Smooth muscle cell of the brain vasculature (primary cell): ENCODE measurements at regions not wholly inside any gene's neighbourhood (a gene's known extent, or its start where the extent isn't known, plus 50 kb on each side); places are given as distances from the start of the nearest gene placed in this dataset.
"Not testable (repeated sequence)": the region's sequence is repeated elsewhere in the genome, so short reads cannot be mapped to it uniquely, and the experiment has no call there.

ENCODE experiments used
- DNase-seq: peaks from one replicate; pipeline ENCODE4 v3.0.0-alpha.2; 2012; ENCODE audit warnings: low read depth, low spot score

DNA sequence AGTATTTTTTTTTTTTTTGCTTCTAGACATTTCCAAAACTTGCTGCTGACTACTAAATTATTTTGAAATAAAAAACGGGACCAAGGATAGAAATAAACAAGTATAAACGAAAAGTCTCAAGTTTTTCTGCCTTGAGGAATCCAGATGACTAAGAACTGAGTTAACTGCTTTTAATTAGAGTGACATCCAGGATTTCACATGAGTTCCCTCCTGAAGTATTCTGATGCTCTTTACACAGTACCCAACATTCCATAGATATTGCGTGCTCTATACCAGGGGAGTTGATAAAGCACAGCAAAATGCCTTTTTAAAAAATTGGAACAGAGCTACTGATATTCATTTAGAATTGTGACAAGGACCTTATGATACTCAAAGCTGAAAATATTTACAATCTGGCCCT, 618.0 kb downstream of the CCDC85A start:
- no peak for DNase-seq

DNA sequence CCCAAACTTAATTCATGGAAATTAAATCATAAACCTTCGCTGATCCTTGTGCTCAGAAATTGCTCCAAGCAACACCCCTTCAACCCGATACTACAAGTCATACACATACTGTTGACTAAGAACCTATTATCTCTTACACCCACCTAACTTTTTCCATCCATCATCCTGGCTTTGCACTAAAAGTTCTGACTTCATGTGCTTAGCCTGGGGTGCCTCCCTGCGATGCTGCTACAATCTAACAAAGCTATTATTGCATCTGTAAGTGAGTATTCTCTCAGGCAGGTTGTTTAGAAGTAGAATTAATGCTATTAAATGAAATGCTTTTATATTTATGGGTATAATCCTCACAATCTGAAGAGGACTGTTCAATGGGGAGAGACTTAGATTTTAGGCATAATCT, 619.8 kb downstream of the CCDC85A start:
- no peak for DNase-seq

DNA sequence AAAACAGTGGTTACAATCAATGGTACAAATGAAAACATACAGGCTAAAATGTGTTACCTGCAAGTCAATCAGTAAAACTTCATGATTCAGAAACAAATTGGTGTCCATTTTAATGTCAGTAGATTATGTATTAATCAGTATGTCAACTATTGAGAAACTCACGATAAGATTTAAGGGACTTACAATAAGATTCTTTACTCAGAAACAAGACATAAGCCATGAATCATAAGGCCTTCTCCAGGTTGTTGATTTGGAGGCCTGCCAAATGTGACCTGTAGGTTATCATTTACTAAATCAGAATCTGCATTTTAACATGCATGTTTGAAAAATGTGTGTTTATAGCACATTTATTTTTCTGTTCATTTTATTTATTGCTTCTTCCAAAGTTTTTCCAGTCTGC, 623.1 kb downstream of the CCDC85A start:
- no peak for DNase-seq

DNA sequence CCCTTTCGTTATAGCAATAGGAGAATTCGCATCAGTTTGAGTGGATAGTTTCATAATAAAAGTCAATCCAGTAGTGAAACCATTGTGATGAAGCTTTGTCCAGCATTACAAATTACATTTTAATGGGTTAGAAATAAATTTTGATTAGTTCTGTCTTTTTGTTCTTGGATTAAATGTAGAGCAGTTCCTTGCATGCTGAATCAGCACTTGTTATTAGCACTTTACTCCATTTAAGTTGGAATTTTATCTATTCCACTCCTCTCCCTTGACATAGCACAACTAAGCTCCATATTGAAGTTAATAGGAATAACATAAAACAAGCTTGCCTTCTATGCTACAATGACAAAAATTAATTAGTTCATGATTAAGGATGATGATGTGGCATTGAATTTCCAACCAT, 624.1 kb downstream of the CCDC85A start:
- DNase-seq, result no peak

DNA sequence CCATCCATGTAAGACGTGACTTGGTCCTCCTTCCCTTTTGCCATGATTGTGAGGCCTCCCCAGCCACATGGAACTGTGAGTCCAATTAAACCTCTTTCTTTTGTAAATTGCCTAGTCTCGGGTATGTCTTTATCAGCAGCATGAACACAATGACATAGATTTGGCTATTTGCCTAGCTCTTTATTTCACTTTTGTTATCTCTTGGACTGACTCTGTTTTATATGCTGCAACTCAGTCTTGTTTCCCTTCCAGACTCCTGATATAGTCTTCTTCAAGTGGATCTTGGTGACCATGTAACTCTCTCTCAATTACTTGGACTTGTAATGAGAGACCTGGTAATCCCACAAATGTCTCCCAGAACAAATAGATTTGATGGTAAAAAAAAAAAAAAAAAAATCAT, 627.6 kb downstream of the CCDC85A start:
- DNase-seq, result no peak

DNA sequence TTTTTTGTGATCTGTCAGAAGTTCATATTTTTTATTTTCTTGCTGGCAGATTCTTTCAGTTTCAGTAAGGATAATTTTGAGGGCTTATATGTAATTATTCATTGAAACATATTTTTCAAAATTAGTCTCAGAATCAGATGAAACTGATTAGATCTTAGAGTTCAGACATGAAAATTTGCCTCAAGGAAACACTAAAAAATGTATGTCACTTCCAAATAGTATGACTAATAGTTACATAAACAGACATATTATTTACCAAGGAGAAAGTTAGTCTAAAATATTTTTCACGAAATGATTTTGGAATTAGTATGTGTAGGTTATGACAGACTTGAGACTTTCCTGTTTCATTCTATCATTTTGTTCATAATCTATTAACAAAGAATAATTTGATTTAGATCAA, 628.6 kb downstream of the CCDC85A start:
- no peak for DNase-seq

DNA sequence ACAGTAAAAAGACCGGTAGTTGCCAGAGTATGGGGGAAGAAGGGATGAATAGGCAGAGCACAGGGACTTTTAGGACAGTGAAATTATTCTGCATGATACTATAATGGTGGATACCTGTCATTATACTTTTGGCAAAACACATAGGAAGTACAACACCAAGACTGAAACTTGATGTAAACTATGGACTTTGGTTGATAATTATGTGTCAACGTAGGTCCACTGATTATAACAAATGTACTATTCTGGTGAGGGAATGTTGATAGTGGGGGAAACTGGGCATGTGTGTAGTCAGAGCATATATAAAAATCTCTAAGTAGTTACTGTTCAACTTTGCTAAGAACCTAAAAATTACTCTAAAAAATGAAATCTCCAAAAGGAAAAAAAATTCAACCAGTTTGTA, 629.7 kb downstream of the CCDC85A start:
- no peak for DNase-seq

DNA sequence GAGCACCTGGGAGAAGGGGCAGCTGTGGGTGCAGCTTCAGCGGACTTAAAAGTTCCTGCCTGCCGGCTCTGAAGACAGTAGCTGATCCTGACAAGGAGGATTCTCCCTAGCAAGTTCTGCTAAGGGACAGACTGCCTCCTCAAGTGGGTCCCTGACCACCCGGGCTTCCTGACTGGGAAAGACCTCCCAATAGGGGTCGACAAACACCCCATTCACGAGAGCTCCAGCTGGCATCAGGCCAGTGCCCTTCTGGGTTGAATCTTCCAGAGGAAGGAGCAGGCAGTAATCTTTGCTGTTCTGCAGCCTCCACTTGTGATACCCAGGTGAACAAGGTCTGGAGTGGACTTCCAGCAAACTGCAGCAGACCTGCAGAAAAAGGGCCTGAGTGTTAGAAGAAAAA, 632.9 kb downstream of the CCDC85A start:
- DNase-seq, result no peak

DNA sequence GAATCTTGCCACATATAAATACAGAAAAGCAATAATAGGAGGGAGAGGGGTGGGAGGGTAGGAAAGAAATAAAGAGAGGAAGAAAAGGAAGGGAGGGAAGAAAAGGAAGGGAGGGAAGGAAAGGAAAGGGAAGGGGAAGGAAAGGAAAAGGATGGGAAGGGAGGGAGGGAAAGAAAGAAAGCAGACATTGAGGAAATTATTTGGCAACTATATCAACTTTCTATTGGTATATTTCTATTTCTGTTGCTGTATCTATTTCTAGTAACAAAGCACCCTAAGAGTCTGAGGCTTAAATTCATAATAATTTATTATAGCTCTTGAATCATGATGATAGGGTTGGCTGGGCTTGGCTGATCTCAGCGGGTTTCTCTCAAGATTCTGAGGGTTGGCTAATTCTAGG, 648.0 kb downstream of the CCDC85A start:
- DNase-seq, result no peak

DNA sequence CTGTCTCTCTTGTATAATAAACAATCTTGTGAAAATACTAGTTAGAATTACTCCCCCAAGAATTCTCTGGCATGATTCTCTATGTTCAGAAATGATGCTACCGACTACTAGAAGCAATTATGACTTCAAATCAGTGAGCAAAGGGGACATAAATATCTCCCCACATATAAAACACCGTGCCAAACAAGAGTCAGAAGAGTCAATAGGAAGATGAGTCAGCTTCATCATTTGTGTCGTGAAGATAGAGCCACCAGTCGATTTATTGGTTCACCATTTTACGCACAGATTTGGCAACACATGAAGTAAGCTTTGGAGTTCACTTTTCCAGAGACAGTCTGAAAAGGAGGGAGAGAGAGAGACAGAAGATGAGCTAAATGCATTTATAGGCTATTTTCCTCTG, 650.9 kb downstream of the CCDC85A start:
- DNase-seq, result no peak

DNA sequence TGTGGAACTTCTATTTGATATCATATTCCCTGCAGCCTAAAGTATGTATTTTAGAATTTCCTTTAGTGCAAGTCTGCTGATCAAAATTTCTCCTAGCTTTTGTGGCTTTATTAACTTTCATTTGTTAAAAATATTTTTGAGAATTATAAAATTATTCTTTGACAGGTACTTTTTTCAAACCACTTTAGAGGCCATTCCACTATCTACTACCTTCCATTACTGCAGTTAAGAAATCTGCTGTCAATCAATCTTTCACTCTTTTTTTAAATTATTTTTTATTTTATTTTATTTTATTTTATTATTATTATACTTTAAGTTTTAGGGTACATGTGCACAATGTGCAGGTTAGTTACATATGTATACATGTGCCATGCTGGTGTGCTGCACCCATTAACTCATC, 656.2 kb downstream of the CCDC85A start:
- not testable (repeated sequence) for DNase-seq

DNA sequence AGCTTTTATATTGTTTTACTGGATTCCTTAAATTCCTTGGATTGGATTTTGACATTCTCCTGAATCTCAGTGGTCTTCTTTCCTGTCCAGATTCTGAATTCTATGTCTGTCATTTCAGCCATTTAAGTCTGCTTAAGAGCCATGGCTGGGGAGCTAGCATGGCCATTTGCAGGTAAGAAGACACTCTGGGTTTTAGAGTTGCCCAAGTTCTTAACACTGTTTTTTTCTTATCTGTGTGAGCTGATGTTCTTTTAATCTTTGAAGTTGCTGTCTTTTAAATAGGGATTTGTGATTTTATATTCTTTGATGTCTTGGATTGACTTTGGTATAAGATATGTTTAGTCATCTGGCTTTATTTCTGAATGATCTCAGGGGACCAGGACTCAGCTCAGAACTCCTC, 677.2 kb downstream of the CCDC85A start:
- DNase-seq, result no peak

DNA sequence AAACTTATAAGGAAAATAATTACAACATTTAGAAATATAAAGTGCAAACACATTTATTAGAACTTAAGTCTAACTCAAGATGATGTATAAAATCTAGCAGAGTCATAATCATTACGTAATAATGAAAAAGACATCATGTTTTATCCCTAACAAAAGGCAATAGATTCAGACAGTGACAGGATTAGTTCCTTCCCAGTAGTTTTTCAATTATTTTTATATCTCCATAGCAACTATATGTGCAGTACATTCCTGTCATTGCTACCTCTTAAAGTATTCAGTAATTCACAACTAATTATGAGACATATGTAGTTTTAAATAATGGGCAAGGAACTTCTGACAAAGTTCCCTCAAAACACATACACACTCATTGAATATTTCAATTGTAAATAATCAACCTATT, 687.9 kb downstream of the CCDC85A start:
- DNase-seq, result no peak

DNA sequence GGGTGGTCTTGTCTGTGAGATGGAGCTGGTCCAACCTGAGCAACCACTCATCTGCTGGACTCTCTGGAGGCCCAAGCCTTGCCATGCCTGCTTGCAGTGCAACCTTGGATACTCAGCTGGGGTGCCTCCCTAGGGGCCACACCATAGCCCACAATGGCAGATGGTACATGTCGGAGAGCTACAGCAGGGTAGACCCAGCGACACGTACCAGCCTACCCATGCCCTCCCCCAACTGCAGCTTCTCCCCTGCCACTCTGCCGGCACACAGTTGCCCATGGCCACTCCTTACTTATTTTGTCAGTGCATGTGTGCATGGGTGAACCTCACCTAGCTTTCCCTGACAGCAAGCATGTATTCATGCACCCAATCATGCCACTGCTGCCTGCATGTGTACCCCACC, 690.9 kb downstream of the CCDC85A start:
- DNase-seq, result no peak

DNA sequence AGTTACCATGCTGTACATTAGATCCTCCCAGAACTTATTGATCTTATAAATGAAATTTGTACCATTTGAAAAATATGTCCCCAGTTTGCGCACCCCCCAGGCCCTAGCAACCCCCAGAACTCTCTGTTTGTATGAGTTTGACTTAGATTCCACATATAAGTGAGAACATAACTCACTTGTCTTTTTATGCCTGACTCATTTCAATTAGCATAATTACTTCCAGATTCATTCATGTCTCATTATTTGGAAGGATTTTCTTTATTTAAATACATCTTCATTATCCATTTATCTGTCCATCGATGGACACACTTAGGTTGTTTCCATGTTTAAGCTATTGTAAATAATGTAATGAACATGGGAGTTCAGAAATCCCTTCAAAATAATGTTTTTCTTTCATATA, 705.9 kb downstream of the CCDC85A start:
- DNase-seq, result no peak

DNA sequence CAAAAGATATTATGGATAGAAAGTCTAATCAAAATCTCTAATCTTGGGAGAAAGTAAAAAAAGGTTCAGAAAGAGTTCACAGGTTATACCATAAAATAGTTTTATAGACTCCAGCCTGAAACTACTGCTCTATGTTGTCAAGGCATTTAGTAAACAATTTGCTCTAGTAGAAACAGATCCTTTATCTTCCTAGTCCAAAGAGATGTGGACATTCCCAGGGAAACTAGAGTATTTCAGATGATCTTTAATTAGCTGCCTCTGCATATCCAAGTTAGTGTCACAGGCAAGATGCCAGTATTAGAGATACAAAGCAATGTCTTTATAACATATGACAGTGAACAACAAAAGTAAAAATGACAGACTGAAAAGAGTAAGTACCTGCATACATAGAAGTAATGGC, 708.6 kb downstream of the CCDC85A start:
- DNase-seq, result no peak

DNA sequence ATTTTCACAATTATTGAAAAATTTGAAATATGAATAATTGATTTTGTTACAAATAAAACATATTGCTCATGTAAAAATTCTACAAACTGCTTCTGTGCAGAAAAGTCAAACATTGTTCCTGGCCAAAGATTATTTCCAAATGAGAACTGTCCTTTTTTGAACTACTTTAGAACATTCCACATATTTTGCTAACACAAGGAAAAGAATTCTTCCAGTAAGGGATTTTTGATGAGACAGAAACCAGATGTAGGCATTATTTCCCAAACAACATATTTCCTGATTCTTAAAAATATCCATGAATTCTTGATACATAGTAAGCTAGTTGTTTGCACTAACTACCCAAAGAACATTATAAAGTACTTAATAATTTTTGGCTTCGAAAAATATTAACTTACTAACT, 715.2 kb downstream of the CCDC85A start:
- no peak for DNase-seq

DNA sequence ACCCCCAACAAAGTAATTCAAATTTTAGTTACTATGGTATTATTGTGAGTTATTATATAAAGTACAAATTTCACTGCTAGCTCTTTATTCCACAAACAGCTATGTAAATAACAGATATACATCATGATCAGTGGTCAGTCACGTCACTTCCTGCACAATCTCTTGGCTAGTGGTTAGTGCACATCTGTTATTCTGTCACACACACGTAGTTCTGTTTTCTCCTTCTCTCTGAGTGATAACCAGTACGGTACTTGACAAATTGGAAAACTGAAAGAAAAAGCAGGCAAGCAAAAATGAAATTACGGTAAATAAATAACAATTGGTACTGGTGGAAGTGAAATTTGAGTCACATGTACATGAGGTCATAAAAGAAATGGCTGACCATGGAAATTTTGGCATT, 728.7 kb downstream of the CCDC85A start:
- DNase-seq, result no peak

DNA sequence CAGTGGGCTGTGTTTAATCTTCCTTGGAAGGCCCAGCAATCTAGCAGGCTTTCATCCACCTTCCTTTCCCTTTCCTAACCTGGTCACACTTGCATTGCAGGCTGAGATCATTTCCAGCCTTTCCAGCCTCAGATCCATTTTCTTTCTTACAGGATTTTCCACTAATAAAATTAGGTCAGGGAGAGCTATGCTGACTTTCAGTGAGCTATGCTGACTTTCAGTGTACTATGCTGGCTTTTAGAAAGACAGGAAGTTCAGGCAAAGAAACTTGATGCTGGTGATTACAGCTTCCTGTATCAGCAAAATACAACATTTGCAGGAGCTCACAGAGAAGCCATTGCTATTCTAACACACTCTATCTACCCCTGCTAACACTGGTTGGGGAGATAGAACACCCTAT, 735.0 kb downstream of the CCDC85A start:
- no peak for DNase-seq

DNA sequence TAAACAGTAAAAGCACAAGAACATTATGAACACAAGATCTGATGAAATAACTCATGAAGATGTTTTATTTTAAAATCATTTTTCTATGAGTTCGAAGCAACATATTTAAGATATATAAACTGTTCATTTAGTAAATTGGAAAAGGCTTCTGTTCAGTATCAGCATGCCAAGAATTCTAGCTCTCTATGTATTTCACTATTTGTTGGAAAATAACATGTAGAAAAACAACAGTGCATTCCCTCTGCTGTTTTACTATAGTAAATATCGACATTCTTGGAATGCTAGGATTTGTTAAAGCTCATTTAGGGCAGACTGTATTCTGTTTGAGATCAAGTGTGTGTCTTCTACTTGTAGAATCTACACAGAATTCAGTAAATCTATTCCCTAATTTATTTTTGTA, 750.2 kb downstream of the CCDC85A start:
- DNase-seq, result no peak

DNA sequence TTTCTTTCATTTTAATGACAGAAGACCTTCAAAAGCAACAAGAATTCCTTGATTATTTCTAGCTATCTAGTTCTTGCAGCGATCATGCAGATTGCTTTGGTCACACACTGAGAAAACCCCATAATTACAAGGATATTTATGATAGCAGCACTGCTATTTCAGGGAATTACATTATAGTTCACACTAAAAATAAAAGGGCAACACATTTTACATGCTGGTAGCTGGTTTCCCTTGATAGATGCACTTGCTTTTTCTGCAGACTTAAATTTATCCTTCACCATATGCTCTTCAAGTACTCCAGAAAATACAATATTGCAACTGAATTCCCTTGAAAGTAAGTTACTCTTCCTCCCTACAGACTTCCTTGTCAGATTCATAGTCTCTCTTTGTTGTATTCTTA, 751.1 kb downstream of the CCDC85A start:
- no peak for DNase-seq

DNA sequence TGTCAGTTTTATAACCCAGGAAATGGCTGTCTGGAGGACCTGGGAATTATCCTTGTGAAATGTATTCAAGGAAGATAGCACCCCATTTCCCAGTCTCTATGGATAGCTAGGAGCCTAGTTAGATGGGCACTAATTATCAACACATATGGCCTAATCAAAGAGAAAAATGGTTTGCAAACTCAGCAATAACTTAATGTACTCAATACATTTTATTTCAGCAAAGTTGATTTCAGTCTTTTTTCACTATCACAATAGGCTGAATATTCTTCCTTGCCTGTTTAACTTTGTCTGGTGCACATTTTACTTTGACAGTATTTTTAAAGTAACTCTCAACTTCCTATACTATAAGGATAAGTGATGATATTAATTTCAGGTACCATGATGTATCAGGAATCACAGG, 756.3 kb downstream of the CCDC85A start:
- no peak for DNase-seq

DNA sequence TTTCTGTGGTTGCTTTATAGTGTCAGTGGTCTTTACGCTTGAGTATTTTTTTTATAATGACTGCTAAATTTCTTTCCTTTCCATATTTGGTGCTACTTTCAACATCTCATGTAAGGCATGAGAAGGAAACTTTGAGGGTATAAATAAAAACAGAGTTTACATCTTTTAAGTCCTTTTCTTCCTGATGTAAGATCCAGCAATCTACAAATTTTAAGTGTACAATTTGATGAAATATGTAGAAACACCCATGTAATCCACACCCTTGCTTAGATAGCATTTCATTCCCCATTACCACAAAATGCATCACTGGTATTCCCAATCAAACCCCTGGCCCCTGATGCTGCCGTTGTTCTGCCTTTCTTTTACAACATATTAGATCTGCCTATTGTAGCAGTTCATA, 769.1 kb downstream of the CCDC85A start:
- no peak for DNase-seq

DNA sequence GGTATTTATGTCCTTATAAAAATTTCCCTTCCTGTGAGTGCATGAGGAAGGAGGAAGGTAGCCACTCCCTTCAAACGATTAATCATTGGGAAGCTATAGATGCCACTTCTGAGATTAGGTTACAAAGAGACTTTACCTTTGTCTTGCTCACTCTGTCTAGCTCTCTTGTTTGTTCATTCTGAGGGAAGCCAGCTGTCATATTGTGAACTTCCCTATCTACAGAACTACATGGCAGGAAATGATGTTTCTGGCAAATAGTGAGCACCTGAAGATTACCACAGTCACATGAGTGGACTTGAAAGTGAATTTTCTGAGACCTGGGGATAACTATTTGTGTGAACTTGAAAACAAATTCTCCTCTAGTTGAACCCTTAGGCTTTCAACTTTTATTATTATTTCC, 776.8 kb downstream of the CCDC85A start:
- DNase-seq, result no peak

DNA sequence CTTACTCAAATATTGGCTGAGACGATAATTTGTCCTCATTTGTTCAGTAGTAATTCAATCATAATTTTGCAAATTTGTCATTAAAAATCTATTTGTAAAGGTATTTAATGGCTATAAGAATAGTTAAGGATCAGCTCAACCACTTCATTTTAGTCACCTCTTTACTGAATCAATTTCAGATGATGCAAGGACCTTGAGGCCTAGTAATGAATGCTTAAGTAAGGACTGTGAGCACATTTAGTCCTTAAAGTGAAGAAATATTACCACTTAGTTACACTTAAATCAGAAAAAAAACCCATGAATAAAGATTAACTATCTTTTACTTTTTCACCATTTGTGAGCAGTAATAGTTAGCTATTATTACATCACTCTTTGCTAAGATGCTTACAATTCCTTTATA, 778.9 kb downstream of the CCDC85A start:
- no peak for DNase-seq
